Activated CD8-positive, alpha-beta memory T cell treated with anti-CD3 and anti-CD28 coated beads for 36 hours (primary cell): ENCODE measurements at regions not wholly inside any gene's neighbourhood (a gene's known extent, or its start where the extent isn't known, plus 50 kb on each side); places are given as distances from the start of the nearest gene placed in this dataset.

ENCODE experiments used
- CTCF ChIA-PET: fragments of 350-600 bp; sonication (Branson Sonifier 250); formaldehyde crosslinking; loops from one replicate; lab custom pipeline; 2021; ENCODE audit warnings: antibody characterized with exemption; lab: Charles Lee
- POLR2A ChIA-PET: fragments of 350-600 bp; sonication (Branson Sonifier 250); formaldehyde crosslinking; loops from one replicate; lab custom pipeline; 2021; ENCODE audit warnings: antibody characterized with exemption; lab: Charles Lee

- POLR2A ChIA-PET: no interaction called here
- CTCF ChIA-PET: no interaction called here
Observed at GRCh38 chr9:107064378-107064777, 201.4 kb downstream of the ZNF462 start.

GRCh38 chr9:107065549-107065948, 202.6 kb downstream of the ZNF462 start:
- CTCF ChIA-PET: no interaction called here

GRCh38 chr9:107067739-107068416, 204.9 kb downstream of the ZNF462 start:
- ChIA-PET POLR2A (no interaction called here), CTCF (no interaction called here)

More at GRCh38 chr9:107065549-107065948, 202.6 kb downstream of the ZNF462 start:
- POLR2A ChIA-PET: no interaction called here

- CTCF ChIA-PET: no interaction called here
- POLR2A ChIA-PET: no interaction called here
Observed at GRCh38 chr9:107068581-107068980, 205.6 kb downstream of the ZNF462 start.

GRCh38 chr9:107070586-107070985, 207.6 kb downstream of the ZNF462 start:
- ChIA-PET POLR2A (no interaction called here), CTCF (no interaction called here)

- ChIA-PET POLR2A (no interaction called here), CTCF (no interaction called here)
Observed at GRCh38 chr9:107078061-107078460, 205.0 kb upstream of the RAD23B start.

- ChIA-PET POLR2A (no interaction called here), CTCF (no interaction called here)
Observed at GRCh38 chr9:107079589-107079988, 203.5 kb upstream of the RAD23B start.

GRCh38 chr9:107080130-107080529, 202.9 kb upstream of the RAD23B start:
- ChIA-PET POLR2A (no interaction called here), CTCF (no interaction called here)

- ChIA-PET CTCF (no interaction called here), POLR2A (no interaction called here)
Observed at GRCh38 chr9:107086460-107086859, 196.6 kb upstream of the RAD23B start.

GRCh38 chr9:107087222-107087621, 195.9 kb upstream of the RAD23B start:
- CTCF ChIA-PET: no interaction called here

GRCh38 chr9:107090218-107090617, 192.9 kb upstream of the RAD23B start:
- POLR2A ChIA-PET: no interaction called here
- CTCF ChIA-PET: no interaction called here

More at GRCh38 chr9:107087222-107087621, 195.9 kb upstream of the RAD23B start:
- POLR2A ChIA-PET: no interaction called here

GRCh38 chr9:107093365-107094060, 189.6 kb upstream of the RAD23B start:
- ChIA-PET CTCF (no interaction called here), POLR2A (no interaction called here)

- CTCF ChIA-PET: no interaction called here
- POLR2A ChIA-PET: no interaction called here
Observed at GRCh38 chr9:107094370-107094769, 188.7 kb upstream of the RAD23B start.

GRCh38 chr9:107100591-107100990, 182.5 kb upstream of the RAD23B start:
- POLR2A ChIA-PET: no interaction called here

GRCh38 chr9:107102011-107102410, 181.1 kb upstream of the RAD23B start:
- ChIA-PET CTCF (no interaction called here), POLR2A (no interaction called here)

More at GRCh38 chr9:107100591-107100990, 182.5 kb upstream of the RAD23B start:
- CTCF ChIA-PET: no interaction called here

- ChIA-PET CTCF (no interaction called here), POLR2A (no interaction called here)
Observed at GRCh38 chr9:107103621-107104020, 179.5 kb upstream of the RAD23B start.

GRCh38 chr9:107105784-107106183, 177.3 kb upstream of the RAD23B start:
- POLR2A ChIA-PET: no interaction called here
- CTCF ChIA-PET: no interaction called here

- ChIA-PET POLR2A (no interaction called here), CTCF (no interaction called here)
Observed at GRCh38 chr9:107106416-107106815, 176.7 kb upstream of the RAD23B start.

GRCh38 chr9:107108342-107109130, 174.5 kb upstream of the RAD23B start:
- ChIA-PET CTCF (no interaction called here), POLR2A (no interaction called here)

- CTCF ChIA-PET: no interaction called here
- POLR2A ChIA-PET: no interaction called here
Observed at GRCh38 chr9:107109324-107109723, 173.8 kb upstream of the RAD23B start.
